Testis (tissue), 2 donors: ENCODE measurements at regions not wholly inside any gene's neighbourhood (a gene's known extent, or its start where the extent isn't known, plus 50 kb on each side); places are given as distances from the start of the nearest gene placed in this dataset.

Source experiments
- POLR2A ChIP-seq: fragments of 450-650 bp; IDR thresholded peaks from one replicate; pipeline ENCODE4 v1.6.1; 2017; ENCODE audit warnings: antibody characterized with exemption, mild to moderate bottlenecking, moderate library complexity
- TF ChIP-seq, protein P1 (sequence below), 3 experiments: fragments of 450-650 bp in 2 of 3; fragments of 200-600 bp in 1 of 3; sonication (generic) in 1 of 3; IDR thresholded peaks; one replicate each; pipeline ENCODE4 v1.5.1; 2016 to 2019; ENCODE audit warnings: antibody characterized with exemption in 3 of 3, mild to moderate bottlenecking in 2 of 3, moderate library complexity in 1 of 3

DNA sequence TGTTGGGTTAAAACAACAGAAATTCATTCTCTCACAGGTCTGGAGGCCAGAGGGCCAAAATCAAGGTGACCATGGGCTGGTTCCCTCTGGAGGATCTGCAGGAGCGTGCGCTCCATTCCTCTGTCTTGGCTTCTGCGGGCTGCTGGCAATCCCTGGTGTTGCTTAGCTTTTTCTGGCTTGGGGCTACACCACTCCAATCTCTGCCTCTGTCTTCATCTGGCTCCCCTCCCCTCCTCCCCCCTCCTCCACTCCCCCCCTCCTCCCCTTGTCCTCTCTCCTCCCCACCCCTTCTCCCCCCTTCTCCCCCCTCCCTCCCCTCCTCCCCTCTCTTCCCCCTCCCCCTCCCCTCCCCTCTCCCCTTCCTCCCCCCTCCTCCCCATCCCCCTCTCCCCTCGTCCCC is 321.3 kb upstream of the ARID1B start:
- TF ChIP-seq, protein P1, sequence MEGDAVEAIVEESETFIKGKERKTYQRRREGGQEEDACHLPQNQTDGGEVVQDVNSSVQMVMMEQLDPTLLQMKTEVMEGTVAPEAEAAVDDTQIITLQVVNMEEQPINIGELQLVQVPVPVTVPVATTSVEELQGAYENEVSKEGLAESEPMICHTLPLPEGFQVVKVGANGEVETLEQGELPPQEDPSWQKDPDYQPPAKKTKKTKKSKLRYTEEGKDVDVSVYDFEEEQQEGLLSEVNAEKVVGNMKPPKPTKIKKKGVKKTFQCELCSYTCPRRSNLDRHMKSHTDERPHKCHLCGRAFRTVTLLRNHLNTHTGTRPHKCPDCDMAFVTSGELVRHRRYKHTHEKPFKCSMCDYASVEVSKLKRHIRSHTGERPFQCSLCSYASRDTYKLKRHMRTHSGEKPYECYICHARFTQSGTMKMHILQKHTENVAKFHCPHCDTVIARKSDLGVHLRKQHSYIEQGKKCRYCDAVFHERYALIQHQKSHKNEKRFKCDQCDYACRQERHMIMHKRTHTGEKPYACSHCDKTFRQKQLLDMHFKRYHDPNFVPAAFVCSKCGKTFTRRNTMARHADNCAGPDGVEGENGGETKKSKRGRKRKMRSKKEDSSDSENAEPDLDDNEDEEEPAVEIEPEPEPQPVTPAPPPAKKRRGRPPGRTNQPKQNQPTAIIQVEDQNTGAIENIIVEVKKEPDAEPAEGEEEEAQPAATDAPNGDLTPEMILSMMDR (IDR thresholded peaks at IDR 0.05): no peak
- TF ChIP-seq POLR2A: no peak
